ENCODE measurements at regions not wholly inside any gene's neighbourhood (a gene's known extent, or its start where the extent isn't known, plus 50 kb on each side); places are given as distances from the start of the nearest gene placed in this dataset.

DNA sequence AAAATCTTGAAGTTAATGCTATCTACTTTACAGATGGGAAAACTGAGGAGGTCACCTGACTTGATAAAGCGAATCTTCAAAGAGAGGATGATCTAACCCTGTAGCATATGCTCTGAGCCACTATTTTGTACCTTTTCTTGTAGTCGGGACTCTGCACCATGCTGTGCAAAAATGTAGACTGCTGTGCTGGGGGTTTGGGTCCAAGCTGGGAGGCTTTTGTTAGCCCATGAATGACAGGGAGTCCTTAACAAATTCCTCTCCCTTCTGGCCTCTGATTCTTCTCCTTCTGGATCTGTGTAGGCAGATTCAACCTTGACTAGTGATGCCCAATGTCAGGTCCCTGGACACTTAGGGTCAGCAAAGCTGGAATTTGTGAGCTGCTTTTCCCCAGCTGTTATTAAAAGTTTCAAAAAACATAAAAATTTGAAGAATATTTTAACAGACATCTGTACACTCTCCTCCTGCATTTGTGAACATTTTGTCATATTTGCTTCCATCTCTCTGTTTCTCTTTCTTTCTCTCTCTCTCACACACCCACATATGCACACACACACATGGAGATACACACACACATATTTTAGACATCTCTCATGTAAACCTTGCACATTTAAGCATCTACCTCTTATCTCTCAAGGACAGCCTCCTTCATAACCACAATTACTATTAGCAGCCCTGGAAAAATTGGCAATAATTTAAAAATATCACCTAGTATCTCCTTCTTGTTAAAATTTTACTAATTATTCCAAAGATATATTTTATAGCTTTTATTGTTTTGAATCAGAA is 335.0 kb upstream of the TRIB2 start:
- TF ChIP-seq YY1 (IDR thresholded peaks at IDR 0.05; ENCODE audit: insufficient read depth, insufficient read length) (no peak), ZNF274 (IDR thresholded peaks at IDR 0.05; ENCODE audit: low read depth, low read length) (no peak)
